ENCODE measurements at regions not wholly inside any gene's neighbourhood (a gene's known extent, or its start where the extent isn't known, plus 50 kb on each side); places are given as distances from the start of the nearest gene placed in this dataset.

DNA sequence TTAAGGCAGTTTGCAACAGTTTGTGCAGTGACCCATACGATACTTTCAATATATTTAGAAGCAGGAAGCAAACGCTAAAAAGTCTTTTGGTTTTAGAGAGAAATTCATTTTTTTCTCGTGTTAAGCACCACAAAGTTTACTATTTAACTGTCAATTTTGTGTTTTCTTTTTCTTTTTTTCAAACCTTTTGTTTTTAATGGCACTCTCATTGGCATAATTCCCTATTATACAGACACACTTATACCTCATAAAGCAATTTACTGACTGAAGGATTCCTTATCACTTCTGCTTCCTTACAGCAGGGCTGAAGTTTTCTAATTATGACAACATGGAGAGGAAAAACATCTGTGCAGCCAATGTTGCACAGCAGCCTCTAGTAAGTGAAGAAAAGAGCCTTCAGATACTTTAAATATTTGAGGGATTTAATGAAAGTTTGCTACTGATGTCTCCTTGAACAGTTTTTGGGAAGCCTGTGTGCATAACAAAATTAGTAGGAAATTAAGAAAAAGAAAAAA lies 2191.2 kb downstream of the LRRC4C start:
- TF ChIP-seq SPI1 (IDR thresholded peaks at IDR 0.05; ENCODE audit: borderline replicate concordance, low read depth) (no peak), POLR2AphosphoS5 (IDR thresholded peaks at IDR 0.05; ENCODE audit: low read depth) (no peak), GABPA (IDR thresholded peaks at IDR 0.05; ENCODE audit: low read depth) (no peak)
- TF ChIP-seq, protein P1, sequence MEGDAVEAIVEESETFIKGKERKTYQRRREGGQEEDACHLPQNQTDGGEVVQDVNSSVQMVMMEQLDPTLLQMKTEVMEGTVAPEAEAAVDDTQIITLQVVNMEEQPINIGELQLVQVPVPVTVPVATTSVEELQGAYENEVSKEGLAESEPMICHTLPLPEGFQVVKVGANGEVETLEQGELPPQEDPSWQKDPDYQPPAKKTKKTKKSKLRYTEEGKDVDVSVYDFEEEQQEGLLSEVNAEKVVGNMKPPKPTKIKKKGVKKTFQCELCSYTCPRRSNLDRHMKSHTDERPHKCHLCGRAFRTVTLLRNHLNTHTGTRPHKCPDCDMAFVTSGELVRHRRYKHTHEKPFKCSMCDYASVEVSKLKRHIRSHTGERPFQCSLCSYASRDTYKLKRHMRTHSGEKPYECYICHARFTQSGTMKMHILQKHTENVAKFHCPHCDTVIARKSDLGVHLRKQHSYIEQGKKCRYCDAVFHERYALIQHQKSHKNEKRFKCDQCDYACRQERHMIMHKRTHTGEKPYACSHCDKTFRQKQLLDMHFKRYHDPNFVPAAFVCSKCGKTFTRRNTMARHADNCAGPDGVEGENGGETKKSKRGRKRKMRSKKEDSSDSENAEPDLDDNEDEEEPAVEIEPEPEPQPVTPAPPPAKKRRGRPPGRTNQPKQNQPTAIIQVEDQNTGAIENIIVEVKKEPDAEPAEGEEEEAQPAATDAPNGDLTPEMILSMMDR (IDR thresholded peaks at IDR 0.05; ENCODE audit: insufficient read depth, low read length), result no peak
- TF ChIP-seq, protein P2, sequence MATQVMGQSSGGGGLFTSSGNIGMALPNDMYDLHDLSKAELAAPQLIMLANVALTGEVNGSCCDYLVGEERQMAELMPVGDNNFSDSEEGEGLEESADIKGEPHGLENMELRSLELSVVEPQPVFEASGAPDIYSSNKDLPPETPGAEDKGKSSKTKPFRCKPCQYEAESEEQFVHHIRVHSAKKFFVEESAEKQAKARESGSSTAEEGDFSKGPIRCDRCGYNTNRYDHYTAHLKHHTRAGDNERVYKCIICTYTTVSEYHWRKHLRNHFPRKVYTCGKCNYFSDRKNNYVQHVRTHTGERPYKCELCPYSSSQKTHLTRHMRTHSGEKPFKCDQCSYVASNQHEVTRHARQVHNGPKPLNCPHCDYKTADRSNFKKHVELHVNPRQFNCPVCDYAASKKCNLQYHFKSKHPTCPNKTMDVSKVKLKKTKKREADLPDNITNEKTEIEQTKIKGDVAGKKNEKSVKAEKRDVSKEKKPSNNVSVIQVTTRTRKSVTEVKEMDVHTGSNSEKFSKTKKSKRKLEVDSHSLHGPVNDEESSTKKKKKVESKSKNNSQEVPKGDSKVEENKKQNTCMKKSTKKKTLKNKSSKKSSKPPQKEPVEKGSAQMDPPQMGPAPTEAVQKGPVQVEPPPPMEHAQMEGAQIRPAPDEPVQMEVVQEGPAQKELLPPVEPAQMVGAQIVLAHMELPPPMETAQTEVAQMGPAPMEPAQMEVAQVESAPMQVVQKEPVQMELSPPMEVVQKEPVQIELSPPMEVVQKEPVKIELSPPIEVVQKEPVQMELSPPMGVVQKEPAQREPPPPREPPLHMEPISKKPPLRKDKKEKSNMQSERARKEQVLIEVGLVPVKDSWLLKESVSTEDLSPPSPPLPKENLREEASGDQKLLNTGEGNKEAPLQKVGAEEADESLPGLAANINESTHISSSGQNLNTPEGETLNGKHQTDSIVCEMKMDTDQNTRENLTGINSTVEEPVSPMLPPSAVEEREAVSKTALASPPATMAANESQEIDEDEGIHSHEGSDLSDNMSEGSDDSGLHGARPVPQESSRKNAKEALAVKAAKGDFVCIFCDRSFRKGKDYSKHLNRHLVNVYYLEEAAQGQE (IDR thresholded peaks at IDR 0.05; ENCODE audit: insufficient replicate concordance, low read depth), result no peak

Measured in HL-60 (cell line).